Lower lobe of right lung (tissue), 2 donors: ENCODE measurements at regions not wholly inside any gene's neighbourhood (a gene's known extent, or its start where the extent isn't known, plus 50 kb on each side); places are given as distances from the start of the nearest gene placed in this dataset.

Source experiments
- ATAC-seq, 2 donors: fragments of 200-7000 bp; cut with Tn5 transposase; one replicate each; pipeline ENCODE4 v1.9.1; 2020 to 2022; ENCODE audit warnings: mild to moderate bottlenecking in 2 of 2, moderate library complexity in 2 of 2
- DNase-seq: peaks from one replicate; pipeline ENCODE4 v3.0.0-alpha.2; 2020
- H3K27ac ChIP-seq: fragments of 200-600 bp; one replicate; pipeline ENCODE4 v1.8.0; 2022
- H3K27me3 ChIP-seq: fragments of 200-600 bp; one replicate; pipeline ENCODE4 v1.8.0; 2022; ENCODE audit warnings: low read depth
- H3K36me3 ChIP-seq: fragments of 200-600 bp; one replicate; pipeline ENCODE4 v1.8.0; 2022; ENCODE audit warnings: mild to moderate bottlenecking
- H3K4me1 ChIP-seq: fragments of 200-600 bp; one replicate; pipeline ENCODE4 v1.8.0; 2022
- H3K4me3 ChIP-seq: fragments of 200-600 bp; one replicate; pipeline ENCODE4 v1.8.0; 2022; ENCODE audit warnings: mild to moderate bottlenecking
- H3K9me3 ChIP-seq: fragments of 200-600 bp; one replicate; pipeline ENCODE4 v1.8.0; 2022
- CTCF ChIP-seq: fragments of 200-600 bp; IDR thresholded peaks from one replicate; pipeline ENCODE4 v1.8.0; 2022; ENCODE audit warnings: antibody characterized with exemption, mild to moderate bottlenecking
- intact Hi-C: fragments of 100-400 bp; cut with DNase I; formaldehyde crosslinking; loops from one replicate; pipeline ENCODE4 v1.11.0; 2022
- donor health status: DM: no; HTN: yes; CAD: no; lungs with severe emphysema.

GRCh38 chr2:181787310-181788048 is 104.1 kb upstream of the ITPRID2 start:
- no peaks in the 10 kb centered on the region for H3K36me3 ChIP-seq
- TF ChIP-seq CTCF = no peak
- no peaks in the 10 kb centered on the region for H3K4me1 ChIP-seq
- no peak overlapping the region for H3K27ac ChIP-seq
- intact Hi-C loops = no loop called here
- ATAC-seq = no peak
- no peak overlapping the region for H3K4me3 ChIP-seq
- H3K9me3 ChIP-seq = no peaks in the 10 kb centered on the region
- H3K27me3 ChIP-seq = no peaks in the 10 kb centered on the region
- no peak for DNase-seq

GRCh38 chr2:181788897-181789555 is 102.5 kb upstream of the ITPRID2 start:
- Histone ChIP-seq H3K9me3 (no peaks in the 10 kb centered on the region), H3K27me3 (no peaks in the 10 kb centered on the region), H3K27ac (no peak overlapping the region), H3K4me1 (no peaks in the 10 kb centered on the region), H3K36me3 (no peaks in the 10 kb centered on the region), H3K4me3 (no peak overlapping the region)
- TF ChIP-seq CTCF = no peak
- ATAC-seq (no peak), DNase-seq (no peak)
- intact Hi-C loops = no loop called here

GRCh38 chr2:181789827-181790448 is 101.6 kb upstream of the ITPRID2 start:
- Histone ChIP-seq H3K4me3 (no peak overlapping the region), H3K27ac (no peak overlapping the region)
- no peak for TF ChIP-seq CTCF

GRCh38 chr2:181790716-181791649 is 100.5 kb upstream of the ITPRID2 start:
- H3K27ac ChIP-seq = no peak overlapping the region
- no peaks in the 10 kb centered on the region for H3K4me1 ChIP-seq
- intact Hi-C loops = no loop called here
- no peak for TF ChIP-seq CTCF
- DNase-seq (no peak), ATAC-seq (no peak)
- no peaks in the 10 kb centered on the region for H3K27me3 ChIP-seq
- no peak overlapping the region for H3K4me3 ChIP-seq
- no peaks in the 10 kb centered on the region for H3K36me3 ChIP-seq
- no peaks in the 10 kb centered on the region for H3K9me3 ChIP-seq

More at GRCh38 chr2:181789827-181790448, 101.6 kb upstream of the ITPRID2 start:
- Histone ChIP-seq H3K9me3 (no peaks in the 10 kb centered on the region), H3K36me3 (no peaks in the 10 kb centered on the region), H3K4me1 (no peaks in the 10 kb centered on the region), H3K27me3 (no peaks in the 10 kb centered on the region)
- intact Hi-C loops = no loop called here
- no peak for ATAC-seq
- DNase-seq = no peak

GRCh38 chr2:181792906-181793305 is 98.6 kb upstream of the ITPRID2 start:
- DNase-seq = no peak
- no peak for TF ChIP-seq CTCF
- Histone ChIP-seq H3K4me3 (no peak overlapping the region), H3K4me1 (no peaks in the 10 kb centered on the region), H3K36me3 (no peaks in the 10 kb centered on the region), H3K27ac (no peak overlapping the region), H3K27me3 (no peaks in the 10 kb centered on the region), H3K9me3 (no peaks in the 10 kb centered on the region)
- intact Hi-C loops = no loop called here
- ATAC-seq = no peak
